HK-2 (cell line): ENCODE measurements at regions not wholly inside any gene's neighbourhood (a gene's known extent, or its start where the extent isn't known, plus 50 kb on each side); places are given as distances from the start of the nearest gene placed in this dataset.

ENCODE experiments used
- DNase-seq: peaks from one replicate; pipeline ENCODE4 v3.0.0-alpha.2; 2018; ENCODE audit not compliant: unreplicated experiment

GRCh38 chr10:10579709-10580108 lies 438.0 kb upstream of the CELF2 start:
- no peak for DNase-seq

DNA sequence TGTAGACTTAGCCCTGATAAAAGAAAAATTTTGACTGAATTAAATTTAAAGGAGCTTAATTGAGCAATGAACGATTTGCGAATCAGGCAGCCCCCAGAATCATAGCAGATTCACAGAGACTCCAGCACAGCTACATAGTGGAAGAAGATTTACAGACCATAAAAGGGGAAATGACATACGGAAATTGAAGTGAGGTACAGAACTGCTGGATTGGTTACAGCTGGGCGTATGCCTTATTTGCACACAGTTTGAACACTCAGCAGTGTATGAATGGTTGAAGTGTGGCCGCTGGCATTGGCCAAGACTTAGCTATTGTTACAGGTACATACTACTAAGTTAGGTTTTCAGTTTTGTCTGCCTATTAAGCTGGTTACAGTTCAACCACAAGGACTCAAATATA lies 433.5 kb upstream of the CELF2 start:
- DNase-seq: no peak

GRCh38 chr10:10587744-10588393 lies 429.8 kb upstream of the CELF2 start:
- DNase-seq: no peak

GRCh38 chr10:10589540-10590303 lies 427.9 kb upstream of the CELF2 start:
- DNase-seq: peak; percentile 1

DNA sequence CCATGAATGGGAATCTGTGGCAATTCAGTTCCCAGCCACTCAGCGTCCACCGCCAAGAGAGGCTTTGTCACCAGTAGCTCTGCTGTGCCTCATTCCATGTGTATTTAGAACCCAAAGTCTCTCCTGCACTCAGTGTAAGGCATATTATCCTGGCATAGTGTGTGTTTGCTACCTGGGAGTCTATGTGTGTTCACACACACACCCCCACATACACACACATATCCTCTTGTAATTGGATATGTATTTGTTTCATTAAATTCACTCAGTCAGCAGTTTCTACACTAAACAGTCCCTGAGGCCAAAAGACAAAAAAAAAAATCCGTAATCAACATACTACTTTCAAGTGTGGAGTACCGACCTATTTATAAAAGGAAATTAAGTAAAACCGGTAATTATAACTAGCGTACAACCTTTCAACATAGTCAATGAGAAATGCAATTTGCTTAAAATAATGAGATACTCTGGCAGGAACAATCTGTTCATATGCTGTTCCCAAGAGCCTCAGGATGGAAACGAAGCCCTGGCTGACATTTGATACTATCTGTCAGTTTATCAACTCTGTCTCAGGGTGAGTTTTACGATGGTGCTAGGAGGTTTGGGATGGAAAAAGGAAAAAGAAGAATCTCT lies 425.8 kb upstream of the CELF2 start:
- no peak for DNase-seq

DNA sequence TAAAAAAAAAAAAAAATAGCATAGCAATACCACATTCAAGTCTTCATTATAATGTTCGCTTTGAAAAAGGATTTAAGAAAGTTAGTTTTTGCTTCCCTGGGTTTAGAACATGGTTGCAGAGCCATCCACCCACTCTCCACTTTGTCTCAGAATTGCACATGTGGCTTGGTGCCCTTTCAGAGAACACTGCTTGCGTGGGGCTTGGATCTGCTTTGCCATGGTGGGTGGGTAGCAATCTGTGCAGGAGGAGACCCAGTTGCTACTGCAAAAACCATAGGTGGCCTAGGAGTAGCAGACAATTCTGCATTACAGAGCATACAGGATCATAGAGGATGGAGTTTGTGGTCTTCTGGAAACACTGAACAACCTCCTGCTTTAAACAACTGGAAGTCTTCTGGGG lies 421.4 kb upstream of the CELF2 start:
- no peak for DNase-seq

- no peak for DNase-seq
Measured at GRCh38 chr10:10598297-10598696, 419.4 kb upstream of the CELF2 start.

- no peak for DNase-seq
Measured at GRCh38 chr10:10600004-10600403, 417.7 kb upstream of the CELF2 start.

- DNase-seq: no peak
Measured at GRCh38 chr10:10605551-10606081, 412.1 kb upstream of the CELF2 start.

DNA sequence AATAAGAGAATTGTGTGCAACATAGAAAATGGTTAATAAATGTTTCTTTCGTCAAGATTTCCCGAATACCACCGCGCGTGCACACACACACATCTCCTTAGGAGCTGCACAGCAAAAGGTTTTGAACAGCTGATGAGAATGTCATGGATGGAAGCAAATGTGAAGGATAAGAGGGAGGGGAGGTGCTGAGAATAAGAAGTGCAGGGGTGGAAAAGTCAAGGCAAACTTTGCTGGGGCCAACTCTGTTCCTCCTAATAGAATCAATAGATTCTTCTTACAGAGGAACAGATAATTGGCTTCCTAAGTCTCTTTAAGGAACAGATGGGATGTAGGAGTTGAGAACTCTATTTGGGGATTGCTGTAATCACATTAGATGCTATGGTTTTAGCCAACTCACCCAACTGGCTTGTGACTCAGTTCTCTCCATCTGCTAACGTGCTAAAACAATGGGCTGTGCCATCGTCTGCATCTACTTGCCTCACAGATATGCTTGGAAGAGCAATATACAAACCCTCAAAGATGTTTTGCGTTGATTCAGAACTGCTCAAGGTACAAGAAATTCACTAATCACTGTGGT lies 408.2 kb upstream of the CELF2 start:
- no peak for DNase-seq

DNA sequence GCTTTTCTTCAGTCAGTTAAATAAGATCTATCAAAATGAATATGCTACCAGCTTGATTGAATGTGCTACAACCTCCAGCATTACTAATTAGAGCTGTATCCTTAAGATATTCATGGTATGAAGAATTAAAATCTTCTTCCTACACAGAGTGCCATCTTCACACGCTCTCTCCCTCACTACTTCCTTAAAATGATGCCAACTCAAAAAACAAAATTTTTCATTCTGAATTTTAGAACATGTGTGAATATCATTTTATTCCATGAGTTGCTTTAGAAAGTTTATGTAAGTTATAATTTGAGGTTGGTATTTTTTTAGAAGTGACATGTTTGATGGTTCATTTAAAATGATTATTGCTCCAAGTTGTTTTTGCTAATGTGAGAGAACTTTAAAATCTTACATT lies 407.5 kb upstream of the CELF2 start:
- no peak for DNase-seq

GRCh38 chr10:10612151-10612550 lies 405.5 kb upstream of the CELF2 start:
- DNase-seq: no peak

- DNase-seq: no peak
Measured at GRCh38 chr10:10613656-10614244, 403.9 kb upstream of the CELF2 start.

DNA sequence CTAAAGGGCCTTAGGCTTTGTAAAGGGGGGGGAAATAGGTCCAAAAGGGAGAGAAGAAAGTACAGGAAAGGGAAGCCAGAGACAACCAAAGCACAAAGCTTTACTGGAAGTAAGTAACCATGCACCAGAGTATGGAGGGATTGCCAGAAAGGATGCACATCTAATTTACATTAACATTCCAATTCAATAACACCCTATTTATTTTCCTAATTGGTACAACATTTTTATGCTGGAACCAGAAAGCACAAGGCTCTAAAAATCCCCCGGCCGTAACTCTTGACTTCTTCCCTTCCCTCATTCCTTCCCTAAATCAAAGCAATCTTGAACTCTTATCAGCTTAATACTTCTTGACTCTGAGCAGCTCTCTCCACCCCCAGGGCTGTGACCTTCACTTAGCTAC lies 400.0 kb upstream of the CELF2 start:
- no peak for DNase-seq

DNA sequence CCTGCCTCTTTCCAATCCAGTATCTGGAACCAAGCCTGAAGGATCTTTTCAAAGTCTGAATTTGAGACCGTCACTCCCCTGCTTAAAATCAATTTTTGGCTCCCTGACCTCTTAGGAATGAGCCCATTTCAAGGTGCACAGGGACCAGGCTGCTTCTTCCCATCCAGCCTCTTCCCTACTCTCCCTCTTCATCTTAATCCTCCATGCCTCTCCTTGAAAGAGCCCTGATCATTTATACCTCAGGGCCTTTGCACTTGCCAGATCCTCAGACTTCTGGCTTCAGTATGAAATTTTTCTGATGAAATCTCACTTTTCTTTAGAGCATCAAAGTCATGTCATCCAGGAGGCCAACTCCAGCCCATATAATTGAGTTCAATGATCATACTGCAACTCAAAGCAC lies 399.5 kb upstream of the CELF2 start:
- DNase-seq: no peak

DNA sequence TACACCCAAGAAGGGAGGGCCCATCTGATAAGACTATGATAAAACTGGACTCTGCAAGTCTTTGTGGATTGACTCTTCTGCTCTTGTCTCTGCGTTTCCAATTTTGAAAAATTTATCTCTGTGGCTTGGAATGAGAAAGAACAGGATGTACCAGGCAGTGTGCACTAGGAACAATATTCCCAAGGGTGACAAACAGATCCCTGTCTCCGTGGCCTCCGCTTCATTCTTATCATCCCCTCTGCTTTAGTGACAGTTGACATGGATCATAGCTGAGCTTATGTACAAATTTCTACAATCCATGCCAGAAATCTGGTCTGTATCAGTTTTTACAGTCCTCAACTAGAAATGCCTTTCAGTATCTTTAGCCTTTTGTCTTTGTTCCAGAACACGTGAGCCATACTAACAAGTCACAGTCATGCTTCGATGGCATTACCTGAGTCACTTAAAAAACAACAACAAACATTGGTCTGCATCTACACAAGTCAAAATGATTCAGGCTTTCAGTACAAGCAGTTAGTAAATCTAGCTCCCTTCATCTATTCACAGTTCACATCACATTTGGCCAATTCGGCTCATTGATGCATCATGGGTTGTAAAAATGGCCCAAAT lies 393.6 kb upstream of the CELF2 start:
- DNase-seq: no peak

- DNase-seq: no peak
Measured at GRCh38 chr10:10624567-10624962, 393.1 kb upstream of the CELF2 start.

DNA sequence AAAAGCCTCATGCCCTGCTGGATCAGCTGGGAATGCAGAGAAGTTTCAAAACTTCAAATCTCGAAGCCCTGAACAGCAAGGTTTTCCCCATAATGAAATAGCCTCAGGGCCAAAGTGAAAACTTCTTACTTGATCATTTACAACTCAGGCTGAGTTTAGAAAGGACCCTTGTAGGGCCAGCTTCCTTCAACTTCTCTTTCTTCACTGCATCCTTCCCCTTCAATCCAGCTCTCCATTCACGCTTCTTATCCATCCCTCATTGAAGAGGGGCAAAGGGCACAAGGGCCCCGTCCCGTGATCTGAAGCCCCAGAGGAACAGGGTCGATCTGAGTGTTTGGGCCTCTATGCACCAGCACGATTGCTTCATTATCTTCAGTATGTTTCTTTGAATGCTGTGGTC lies 392.2 kb upstream of the CELF2 start:
- DNase-seq: no peak

DNA sequence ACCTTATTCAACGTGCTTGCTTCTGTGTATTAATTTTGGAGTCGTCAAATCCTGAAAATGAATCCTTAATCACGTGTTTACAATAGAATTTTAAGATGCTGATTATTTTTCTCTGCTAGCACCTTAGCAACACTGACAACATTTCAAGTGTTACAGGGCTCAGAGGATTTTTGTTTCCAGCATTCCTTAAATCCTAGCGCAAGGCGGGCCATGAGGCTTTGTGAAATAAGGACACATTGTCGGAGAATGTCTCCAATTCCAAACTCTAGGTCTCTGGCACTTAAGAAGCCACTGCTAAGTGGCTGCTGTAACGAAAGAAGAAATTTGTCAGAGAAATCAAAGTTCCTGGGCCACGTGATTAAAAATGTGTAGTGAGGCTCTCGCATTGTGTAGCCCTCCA lies 390.9 kb upstream of the CELF2 start:
- no peak for DNase-seq

- no peak for DNase-seq
Measured at GRCh38 chr10:10627414-10627813, 390.3 kb upstream of the CELF2 start.

DNA sequence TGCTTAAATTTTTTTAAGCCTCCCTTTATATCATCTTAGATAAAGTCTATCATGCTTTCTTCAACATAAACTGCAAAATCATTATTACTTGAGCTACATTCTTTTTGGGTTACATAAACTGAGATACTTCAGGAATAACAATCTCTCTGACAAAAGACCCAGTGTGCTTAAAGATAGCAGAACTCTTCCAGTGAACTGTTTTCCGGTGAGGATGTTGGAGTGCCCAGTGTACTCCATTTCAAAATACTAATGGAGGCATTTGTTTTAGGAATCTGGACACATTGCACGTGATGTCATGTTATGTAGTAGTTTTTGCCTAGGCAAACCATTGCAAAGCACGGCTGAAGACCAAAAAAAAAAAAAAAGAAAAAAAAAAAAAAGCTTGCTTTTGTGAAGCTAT lies 388.2 kb upstream of the CELF2 start:
- DNase-seq: no peak

DNA sequence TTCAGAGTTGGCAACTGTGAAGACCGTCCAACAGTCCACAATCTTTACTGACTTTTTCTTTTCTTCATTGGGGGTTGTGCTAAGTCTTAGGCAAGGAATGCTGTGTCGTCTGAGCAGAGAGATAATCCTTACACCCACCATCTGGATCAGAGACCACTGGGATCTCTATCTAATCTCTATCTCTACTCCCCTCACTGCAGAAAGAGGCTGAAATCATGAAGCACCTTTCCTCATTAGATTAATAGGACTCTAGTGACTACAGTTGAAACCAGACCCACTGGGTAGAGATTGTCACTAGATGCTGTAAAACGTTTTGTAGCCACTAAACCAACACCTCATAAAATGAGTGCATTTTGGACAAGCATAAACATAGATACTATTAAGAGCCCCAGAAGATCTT lies 387.4 kb upstream of the CELF2 start:
- DNase-seq: no peak
